ENCODE measurements at regions not wholly inside any gene's neighbourhood (a gene's known extent, or its start where the extent isn't known, plus 50 kb on each side); places are given as distances from the start of the nearest gene placed in this dataset.
A peak's percentile ranks its signal among the peaks of the same experiment; 100 is the strongest.

- TF ChIP-seq BCL3 (IDR thresholded peaks at IDR 0.05; ENCODE audit: borderline replicate concordance, insufficient read depth, low read depth, low read length, poor library complexity, severe bottlenecking) (no peak), SRF (IDR thresholded peaks at IDR 0.05; ENCODE audit: low read depth in 2 of 2, low read length in 2 of 2) (no peak), CUX1 (IDR thresholded peaks at IDR 0.05; ENCODE audit: insufficient replicate concordance, low read depth, low read length) (no peak), RFX5 (IDR thresholded peaks at IDR 0.05; ENCODE audit: low read depth, low read length) (no peak), ZNF384 (IDR thresholded peaks at IDR 0.05; ENCODE audit: borderline replicate concordance, low read depth, low read length) (no peak), ZBTB40 (IDR thresholded peaks at IDR 0.05; ENCODE audit: borderline replicate concordance) (no peak), TARDBP (IDR thresholded peaks at IDR 0.05; ENCODE audit: borderline replicate concordance) (no peak), TCF12 (IDR thresholded peaks at IDR 0.05; ENCODE audit: low read depth, low read length) (peak; percentile 77; the same call in 1 of the 2 replicates), POLR2AphosphoS2 (IDR thresholded peaks at IDR 0.05; ENCODE audit: low read depth, low read length) (no peak), SREBF2 (IDR thresholded peaks at IDR 0.05; ENCODE audit: low read length) (no peak), E2F4 (IDR thresholded peaks at IDR 0.05; ENCODE audit: low read depth, low read length) (no peak), ZNF24 (IDR thresholded peaks at IDR 0.05) (0 out of 2 replicates have a peak, but pooled peaks have one; percentile 27), IRF4 (IDR thresholded peaks at IDR 0.05; ENCODE audit: low read depth, low read length) (no peak), IKZF2 (IDR thresholded peaks at IDR 0.05) (peak; percentile 31; a peak in 1 of 4 replicates)
- TF ChIP-seq, protein P1, sequence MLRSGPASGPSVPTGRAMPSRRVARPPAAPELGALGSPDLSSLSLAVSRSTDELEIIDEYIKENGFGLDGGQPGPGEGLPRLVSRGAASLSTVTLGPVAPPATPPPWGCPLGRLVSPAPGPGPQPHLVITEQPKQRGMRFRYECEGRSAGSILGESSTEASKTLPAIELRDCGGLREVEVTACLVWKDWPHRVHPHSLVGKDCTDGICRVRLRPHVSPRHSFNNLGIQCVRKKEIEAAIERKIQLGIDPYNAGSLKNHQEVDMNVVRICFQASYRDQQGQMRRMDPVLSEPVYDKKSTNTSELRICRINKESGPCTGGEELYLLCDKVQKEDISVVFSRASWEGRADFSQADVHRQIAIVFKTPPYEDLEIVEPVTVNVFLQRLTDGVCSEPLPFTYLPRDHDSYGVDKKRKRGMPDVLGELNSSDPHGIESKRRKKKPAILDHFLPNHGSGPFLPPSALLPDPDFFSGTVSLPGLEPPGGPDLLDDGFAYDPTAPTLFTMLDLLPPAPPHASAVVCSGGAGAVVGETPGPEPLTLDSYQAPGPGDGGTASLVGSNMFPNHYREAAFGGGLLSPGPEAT (IDR thresholded peaks at IDR 0.05; ENCODE audit: low read depth) = no peak
These were observed 56.0 kb upstream of the CHST15 start (continued) for GRCh38 chr10:124149189-124150042.

Measured in GM12878 (cell line).